CD4-positive, alpha-beta T cell treated with Interleukin-17A for 1 hour (primary cell): ENCODE measurements at regions not wholly inside any gene's neighbourhood (a gene's known extent, or its start where the extent isn't known, plus 50 kb on each side); places are given as distances from the start of the nearest gene placed in this dataset.

Experiments used
- DNase-seq: peaks from one replicate; pipeline ENCODE4 v3.0.0-alpha.2; 2020

DNA sequence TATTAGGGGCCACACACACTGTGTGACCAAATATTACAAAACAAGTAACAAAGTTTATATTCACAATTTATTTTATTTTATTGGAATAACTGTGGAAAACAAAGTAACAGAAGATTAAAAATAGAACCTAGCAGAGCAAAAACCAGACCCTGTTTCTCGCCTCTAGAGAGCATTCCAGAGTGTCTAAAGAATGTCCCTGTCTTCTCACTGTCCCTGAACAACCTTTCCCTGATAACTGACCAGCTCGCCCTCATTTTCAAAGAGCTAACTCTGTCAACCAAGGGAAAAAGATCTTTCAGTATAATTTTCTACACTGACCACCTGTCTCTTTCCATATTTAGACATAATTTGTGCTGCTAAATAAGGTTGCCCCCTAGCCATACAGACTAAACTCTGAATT is 646.9 kb downstream of the USP25 start:
- DNase-seq = no peak

- DNase-seq = no peak
Measured at GRCh38 chr21:16377120-16377658, 647.4 kb downstream of the USP25 start.

- no peak for DNase-seq
Measured at GRCh38 chr21:16377857-16378256, 648.1 kb downstream of the USP25 start.

GRCh38 chr21:16378525-16378924 is 648.7 kb downstream of the USP25 start:
- DNase-seq = no peak

GRCh38 chr21:16388291-16388690 is 658.5 kb downstream of the USP25 start:
- no peak for DNase-seq

- no peak for DNase-seq
Measured at GRCh38 chr21:16388911-16389560, 659.3 kb downstream of the USP25 start.

DNA sequence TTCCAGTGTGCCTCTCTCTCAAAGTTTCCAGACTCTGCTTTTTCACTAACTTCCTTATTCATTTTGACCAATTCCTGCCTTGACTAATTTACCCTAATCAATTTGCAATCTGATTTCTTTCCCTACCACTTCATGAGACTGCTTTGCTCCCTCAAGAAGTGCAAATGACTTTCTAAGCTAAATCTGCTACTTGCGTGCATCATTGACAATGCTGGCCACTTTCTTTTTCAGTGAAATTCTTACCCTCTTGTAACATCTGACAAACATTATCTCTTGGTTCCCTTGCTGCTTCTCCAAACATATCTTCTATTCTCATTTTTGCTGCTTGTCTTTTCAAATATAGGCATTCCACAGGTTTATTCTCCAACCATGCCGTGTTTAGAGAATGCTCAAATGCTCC is 659.9 kb downstream of the USP25 start:
- no peak for DNase-seq

- DNase-seq = no peak
Measured at GRCh38 chr21:16395285-16395684, 665.5 kb downstream of the USP25 start.

GRCh38 chr21:16402752-16403151 is 673.0 kb downstream of the USP25 start:
- no peak for DNase-seq

DNA sequence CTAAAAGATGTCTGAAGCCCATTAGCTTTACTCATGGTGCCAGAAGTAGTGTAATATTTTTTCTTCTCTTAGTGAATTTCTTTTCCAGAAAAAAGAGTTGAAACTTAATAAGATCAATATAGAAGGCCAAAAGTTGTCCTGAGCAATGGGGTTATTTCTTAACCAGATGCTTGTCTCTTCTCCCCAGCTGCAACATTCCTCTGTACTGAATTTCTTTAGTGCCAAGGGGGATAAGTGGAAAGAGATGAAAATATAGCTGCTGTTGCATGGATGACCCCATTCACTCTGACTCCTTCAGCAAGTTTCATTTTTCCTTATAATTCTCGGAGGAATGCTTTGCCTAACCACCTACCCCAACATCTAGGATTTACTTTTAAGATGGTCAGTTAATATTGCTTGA is 675.0 kb downstream of the USP25 start:
- DNase-seq = no peak

- no peak for DNase-seq
Measured at GRCh38 chr21:16406355-16406754, 676.6 kb downstream of the USP25 start.

DNA sequence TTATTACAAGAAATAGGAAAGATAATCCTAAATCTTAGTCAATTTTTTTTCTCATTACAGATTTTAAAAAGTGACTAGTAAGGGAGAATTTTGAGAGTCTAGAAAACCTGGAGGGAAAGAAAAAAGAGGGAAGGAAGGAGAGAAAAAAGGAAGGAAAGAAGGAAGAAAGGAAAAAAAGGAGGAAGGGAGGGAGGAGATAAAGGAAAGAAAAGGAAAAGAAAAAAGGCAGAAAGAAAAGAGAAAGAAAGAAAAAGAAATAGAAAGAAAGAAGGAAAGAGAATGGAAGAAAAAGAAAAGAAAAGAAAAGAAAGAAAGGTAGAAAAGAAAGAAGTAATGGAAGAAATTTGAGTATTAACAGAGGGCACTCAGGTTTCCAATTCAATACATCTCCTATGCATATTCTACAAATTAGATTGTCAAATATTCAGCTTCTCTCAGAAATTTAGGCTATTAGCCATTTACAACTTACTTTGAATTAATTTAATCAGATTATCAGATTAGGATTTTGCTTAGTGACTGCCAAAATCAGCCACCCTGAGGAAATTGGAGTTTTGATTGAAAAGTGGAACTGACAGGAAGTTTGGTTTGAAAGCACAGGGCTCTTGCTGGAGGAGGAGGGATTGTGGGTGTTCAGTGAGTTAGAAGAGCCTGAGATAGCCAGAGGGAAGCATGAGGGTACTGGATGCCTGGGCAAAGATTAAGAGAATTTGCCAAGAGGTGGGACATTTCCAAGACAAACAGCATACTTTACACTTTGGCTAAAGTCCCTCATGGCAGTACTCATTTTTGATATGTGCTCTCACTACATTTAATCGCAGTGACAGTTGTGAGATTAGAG is 677.8 kb downstream of the USP25 start:
- DNase-seq = no peak

DNA sequence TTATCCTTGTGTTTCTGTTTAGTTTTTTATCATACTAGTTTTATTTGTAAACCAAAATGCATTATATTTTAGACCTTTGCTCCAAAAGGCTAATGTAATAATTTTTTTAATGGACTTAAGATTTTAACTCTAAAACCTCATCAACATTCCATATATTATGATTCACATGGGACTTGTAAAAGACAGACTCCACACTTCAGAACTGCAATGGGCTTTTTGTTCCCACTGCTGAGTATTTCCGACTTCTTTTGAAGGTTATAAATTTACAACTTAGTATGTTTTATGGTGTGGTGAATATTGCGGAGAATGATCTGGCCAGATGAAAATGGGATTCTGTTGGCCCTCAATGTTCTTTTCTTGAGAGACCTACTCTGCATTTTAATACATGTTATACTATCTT is 678.5 kb downstream of the USP25 start:
- DNase-seq = no peak

DNA sequence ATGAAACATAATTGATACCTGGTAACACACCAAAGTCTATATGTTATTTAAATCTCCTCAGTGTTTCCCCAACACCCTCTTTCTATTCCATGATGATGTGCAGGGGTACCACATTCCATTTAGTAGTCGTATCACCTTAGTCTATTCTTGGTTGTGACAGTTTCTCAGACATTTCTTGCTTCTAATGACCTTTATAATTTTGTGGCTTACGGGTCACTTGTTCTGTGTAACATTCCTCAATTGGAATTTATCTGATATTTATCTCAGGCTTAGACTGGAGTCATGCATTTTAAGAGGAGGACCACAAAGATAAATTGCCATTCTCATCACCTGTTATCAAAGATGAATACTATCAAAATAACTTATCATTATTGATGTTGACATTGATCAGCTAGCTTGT is 679.6 kb downstream of the USP25 start:
- no peak for DNase-seq

- no peak for DNase-seq
Measured at GRCh38 chr21:16418226-16418625, 688.4 kb downstream of the USP25 start.

GRCh38 chr21:16418642-16419041 is 688.9 kb downstream of the USP25 start:
- no peak for DNase-seq

- DNase-seq = no peak
Measured at GRCh38 chr21:16419188-16419921, 689.6 kb downstream of the USP25 start.

- DNase-seq = no peak
Measured at GRCh38 chr21:16420031-16420724, 690.4 kb downstream of the USP25 start.

DNA sequence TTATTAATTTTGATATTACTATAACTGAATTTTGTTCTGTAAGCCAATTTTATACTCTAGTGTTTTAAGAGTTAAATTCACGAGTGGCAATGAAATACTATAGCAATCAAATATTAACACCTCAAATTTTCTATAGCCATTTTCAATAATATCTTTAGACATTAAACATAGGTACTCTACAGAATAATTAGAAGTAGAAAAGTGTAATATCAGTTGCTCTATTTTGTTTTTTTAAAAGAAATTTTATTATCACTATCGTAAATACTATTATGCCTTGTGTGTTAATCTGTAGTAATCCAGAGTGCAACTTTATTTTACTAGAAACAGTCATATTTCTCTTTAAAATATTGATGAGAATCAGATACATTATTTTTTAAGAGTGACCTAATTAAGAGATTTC is 691.2 kb downstream of the USP25 start:
- no peak for DNase-seq

DNA sequence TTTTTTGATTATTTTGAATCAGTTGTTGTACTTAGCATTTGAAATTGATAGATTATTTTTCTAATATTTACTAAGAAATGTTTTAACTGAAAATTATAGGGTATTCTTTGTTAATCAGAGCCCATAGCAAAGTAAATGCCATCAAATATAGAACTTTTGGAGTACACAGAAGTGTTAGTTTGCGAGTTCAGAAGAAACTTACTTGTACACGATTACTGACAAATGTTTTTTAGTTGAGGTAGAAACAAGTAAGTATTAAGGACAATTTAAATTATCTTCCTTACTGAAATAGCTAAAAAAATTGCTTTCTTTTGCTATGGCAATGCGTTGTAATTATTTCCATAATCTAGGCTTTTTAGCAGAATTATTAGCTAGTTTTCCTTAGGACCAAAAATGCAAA is 692.2 kb downstream of the USP25 start:
- DNase-seq = no peak

DNA sequence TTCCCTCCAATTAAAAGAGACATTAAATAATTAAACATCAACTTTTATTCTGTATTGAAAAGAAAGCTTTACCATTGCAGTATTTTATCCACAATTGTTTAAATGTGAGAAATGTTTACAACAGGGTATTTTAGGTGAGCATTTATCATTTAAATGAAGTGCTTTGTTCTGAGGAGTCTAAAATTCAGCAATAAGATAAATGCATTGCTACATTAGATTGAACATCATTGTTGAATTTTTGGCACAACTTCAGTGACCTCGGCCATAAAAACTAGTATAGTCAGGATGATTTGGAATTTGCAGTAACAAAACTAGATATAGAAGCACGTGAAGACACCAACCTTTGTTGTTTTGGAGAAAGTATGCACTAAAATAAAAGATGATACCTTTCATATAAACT is 692.9 kb downstream of the USP25 start:
- no peak for DNase-seq

DNA sequence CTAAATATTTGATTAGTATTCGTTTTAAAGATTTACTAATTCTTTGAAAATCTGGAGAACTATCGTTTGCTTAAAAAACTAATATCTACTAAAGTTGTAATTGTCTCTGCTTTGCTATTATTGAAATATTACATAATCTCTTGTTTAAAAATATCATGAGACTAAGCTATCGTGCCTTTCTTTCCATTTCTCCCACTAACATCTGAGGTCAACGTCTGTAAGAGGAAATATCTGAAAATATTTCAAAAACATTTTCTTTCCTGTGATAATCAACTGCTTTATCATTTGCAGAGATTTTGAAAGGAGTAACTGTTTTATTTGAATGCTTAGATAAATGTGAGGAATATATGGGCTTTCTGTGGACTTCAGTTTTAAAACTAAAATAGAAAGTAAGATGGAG is 694.1 kb downstream of the USP25 start:
- DNase-seq = no peak

- DNase-seq = no peak
Measured at GRCh38 chr21:16424331-16424751, 694.6 kb downstream of the USP25 start.
